Body of pancreas (tissue), 4 donors: ENCODE measurements at regions not wholly inside any gene's neighbourhood (a gene's known extent, or its start where the extent isn't known, plus 50 kb on each side); places are given as distances from the start of the nearest gene placed in this dataset.
A peak's percentile ranks its signal among the peaks of the same experiment; 100 is the strongest.
"Not testable (repeated sequence)": the region's sequence is repeated elsewhere in the genome, so short reads cannot be mapped to it uniquely, and the experiment has no call there.

Source experiments
- ATAC-seq: fragments of 150-250 bp; one replicate; pipeline ENCODE4 v1.9.1; 2016
- DNase-seq, 4 donors: peaks; one replicate each; pipeline ENCODE4 v3.0.0-alpha.2; 2019
- H3K27ac ChIP-seq, 4 donors: fragments of 200-600 bp; sonication (generic); 1 replicate in 3 of 4; 2 replicates in 1 of 4; pipeline versions ENCODE4 v1.5.1 to v1.6.1; 2016 to 2019; ENCODE audit warnings: mild to moderate bottlenecking in 1 of 4, mixed read lengths in 1 of 4, moderate library complexity in 1 of 4
- H3K27me3 ChIP-seq, 2 donors: fragments of 200-600 bp; sonication (generic); one replicate each; pipeline ENCODE4 v1.6.0; 2016; ENCODE audit warnings: mild to moderate bottlenecking in 1 of 2
- H3K36me3 ChIP-seq, 2 donors: fragments of 200-600 bp; sonication (generic); replicated peaks in 1 of 2; 2 replicates each; pipeline ENCODE4 v1.5.1; 2016; ENCODE audit warnings: low read depth in 2 of 2; ENCODE audit not compliant: insufficient read depth in 1 of 2
- H3K4me1 ChIP-seq: fragments of 200-600 bp; sonication (generic); one replicate; pipeline ENCODE4 v1.6.0; 2016
- H3K4me3 ChIP-seq, 2 donors: fragments of 200-600 bp; sonication (generic); 1 replicate in 1 of 2; 2 replicates in 1 of 2; pipeline ENCODE4 v1.5.1; 2016 to 2019
- H3K9me3 ChIP-seq, 3 donors: fragments of 200-600 bp; sonication (generic); 1 replicate in 2 of 3; 2 replicates in 1 of 3; pipeline ENCODE4 v1.5.1; 2016
- POLR2A ChIP-seq, 3 donors: fragments of 450-650 bp; IDR thresholded peaks; one replicate each; pipeline ENCODE4 v1.6.1; 2016; ENCODE audit warnings: antibody characterized with exemption in 3 of 3, mild to moderate bottlenecking in 2 of 3
- WGBS, 2 donors: methylation state at CpG; one replicate each; pipeline ENCODE4 v1.1.5; 2017; 5-methylcytosine and 5-hydroxymethylcytosine counted together
- intact Hi-C: fragments of 100-400 bp; cut with DNase I; formaldehyde crosslinking; loops from one replicate; pipeline ENCODE4 v1.15.1; 2023
- TF ChIP-seq, protein P1 (sequence below), 7 experiments: fragments of 450-650 bp in 4 of 7; fragments of 200-600 bp in 3 of 7; sonication (generic) in 3 of 7; IDR thresholded peaks; one replicate each; pipeline ENCODE4 v1.5.1; 2016 to 2019; ENCODE audit warnings: antibody characterized with exemption in 7 of 7

DNA sequence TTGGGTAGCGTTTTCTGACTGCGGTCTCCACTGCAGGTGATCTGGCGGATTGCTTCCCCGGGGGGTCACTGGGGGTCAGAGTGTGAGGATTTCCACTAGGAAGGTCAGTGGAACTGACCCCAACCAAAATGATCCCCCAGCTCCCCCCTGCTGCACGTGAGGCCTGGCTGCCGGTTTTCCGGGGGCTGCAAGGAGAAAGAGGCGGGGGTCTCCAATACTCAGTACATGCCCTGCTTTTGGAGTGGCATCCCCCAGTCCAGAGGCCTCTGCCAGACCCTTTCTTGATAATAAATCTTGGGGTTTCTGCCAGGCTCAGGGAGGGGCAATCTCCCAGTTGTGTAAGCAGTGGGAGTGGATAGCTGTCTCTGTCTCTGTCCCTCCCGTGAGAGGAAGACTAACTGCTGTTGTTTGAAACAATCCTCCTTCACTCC, 71.5 kb upstream of the RTL6 start:
- Histone ChIP-seq H3K9me3 (no peaks in the 10 kb centered on the region), H3K36me3 (no peaks in the 10 kb centered on the region), H3K4me3 (no peak overlapping the region), H3K27me3 (no peaks in the 10 kb centered on the region), H3K27ac (no peak overlapping the region), H3K4me1 (no peaks in the 10 kb centered on the region)
- intact Hi-C loops: no loop called here
- DNase-seq (no peak), ATAC-seq (no peak)
- whole genome bisulfite sequencing, 2 donors: 74 to 85% methylated on average over 9 of the region's 9 CpGs
- TF ChIP-seq, protein P1, sequence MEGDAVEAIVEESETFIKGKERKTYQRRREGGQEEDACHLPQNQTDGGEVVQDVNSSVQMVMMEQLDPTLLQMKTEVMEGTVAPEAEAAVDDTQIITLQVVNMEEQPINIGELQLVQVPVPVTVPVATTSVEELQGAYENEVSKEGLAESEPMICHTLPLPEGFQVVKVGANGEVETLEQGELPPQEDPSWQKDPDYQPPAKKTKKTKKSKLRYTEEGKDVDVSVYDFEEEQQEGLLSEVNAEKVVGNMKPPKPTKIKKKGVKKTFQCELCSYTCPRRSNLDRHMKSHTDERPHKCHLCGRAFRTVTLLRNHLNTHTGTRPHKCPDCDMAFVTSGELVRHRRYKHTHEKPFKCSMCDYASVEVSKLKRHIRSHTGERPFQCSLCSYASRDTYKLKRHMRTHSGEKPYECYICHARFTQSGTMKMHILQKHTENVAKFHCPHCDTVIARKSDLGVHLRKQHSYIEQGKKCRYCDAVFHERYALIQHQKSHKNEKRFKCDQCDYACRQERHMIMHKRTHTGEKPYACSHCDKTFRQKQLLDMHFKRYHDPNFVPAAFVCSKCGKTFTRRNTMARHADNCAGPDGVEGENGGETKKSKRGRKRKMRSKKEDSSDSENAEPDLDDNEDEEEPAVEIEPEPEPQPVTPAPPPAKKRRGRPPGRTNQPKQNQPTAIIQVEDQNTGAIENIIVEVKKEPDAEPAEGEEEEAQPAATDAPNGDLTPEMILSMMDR (IDR thresholded peaks at IDR 0.05): no peak
- no peak for TF ChIP-seq POLR2A (IDR thresholded peaks at IDR 0.05)

DNA sequence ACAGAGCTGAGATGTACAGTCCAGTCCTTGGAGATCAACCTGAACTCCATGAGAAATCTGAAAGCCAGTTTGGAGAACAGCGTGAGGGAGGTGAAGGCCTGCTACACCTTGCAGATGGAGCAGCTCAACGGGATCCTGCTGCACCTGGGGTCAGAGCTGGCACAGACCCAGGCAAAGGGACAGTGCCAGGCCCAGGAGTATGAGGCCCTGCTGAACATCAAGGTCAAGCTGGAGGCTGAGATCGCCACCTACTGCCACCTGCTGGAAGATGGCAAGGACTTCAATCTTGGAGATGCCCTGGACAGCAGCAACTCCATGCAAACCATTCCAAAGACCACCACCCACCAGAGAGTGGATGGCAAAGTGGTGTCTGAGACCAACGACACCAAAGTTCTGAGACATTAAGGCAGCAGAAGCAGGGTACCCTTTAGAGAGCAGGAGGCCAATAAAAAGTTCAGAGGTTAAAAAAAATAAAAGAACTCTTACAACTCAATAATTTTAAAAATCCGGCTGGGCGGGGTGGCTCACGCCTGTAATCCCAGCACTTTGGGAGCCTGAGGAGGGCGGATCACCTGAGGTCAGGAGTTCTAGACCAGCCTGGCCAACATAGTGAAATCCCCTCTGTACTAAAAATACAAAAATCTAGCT, 69.9 kb upstream of the RTL6 start:
- DNase-seq: peak; percentile 50 to 72 (median 56)
- H3K36me3 ChIP-seq: no peaks in the 10 kb centered on the region
- intact Hi-C loops: no loop called here
- H3K4me1 ChIP-seq: no peaks in the 10 kb centered on the region
- H3K4me3 ChIP-seq: no peak overlapping the region
- WGBS, 2 donors: 39 to 48% methylated on average over 7 to 8 of the region's 8 CpGs
- H3K27ac ChIP-seq: no peak overlapping the region
- no peak for ATAC-seq
- no peaks in the 10 kb centered on the region for H3K9me3 ChIP-seq
- TF ChIP-seq, protein P1 (IDR thresholded peaks at IDR 0.05): peak; percentile 24 to 51 (median 38)
- TF ChIP-seq POLR2A (IDR thresholded peaks at IDR 0.05): no peak
- H3K27me3 ChIP-seq: no peaks in the 10 kb centered on the region

DNA sequence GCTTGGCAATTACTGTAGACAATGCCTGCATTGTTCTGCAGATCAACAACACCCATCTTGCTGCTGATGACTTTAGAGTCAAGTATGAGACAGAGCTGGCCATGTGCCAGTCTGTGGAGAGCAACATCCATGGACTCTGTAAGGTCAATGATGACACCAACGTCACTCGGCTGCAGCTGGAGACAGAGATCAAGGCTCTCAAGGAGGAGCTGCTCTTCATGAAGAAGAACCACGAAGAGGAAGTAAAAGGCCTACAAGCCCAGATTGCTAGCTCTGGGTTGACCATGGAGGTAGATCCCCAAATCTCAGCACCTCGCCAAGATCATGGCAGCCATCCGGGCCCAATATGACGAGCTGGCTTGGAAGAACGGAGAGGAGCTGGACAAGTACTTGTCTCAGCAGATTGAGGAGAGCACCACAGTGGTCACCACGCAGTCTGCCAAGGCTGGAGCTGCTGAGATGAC, 69.4 kb upstream of the RTL6 start:
- H3K36me3 ChIP-seq, DNase-seq, ATAC-seq, H3K4me1 ChIP-seq, H3K4me3 ChIP-seq, intact Hi-C loops, H3K9me3 ChIP-seq, H3K27me3 ChIP-seq, H3K27ac ChIP-seq: not testable (repeated sequence)
- WGBS, 2 donors: 85 to 86% methylated on average over 7 to 8 of the region's 8 CpGs

DNA sequence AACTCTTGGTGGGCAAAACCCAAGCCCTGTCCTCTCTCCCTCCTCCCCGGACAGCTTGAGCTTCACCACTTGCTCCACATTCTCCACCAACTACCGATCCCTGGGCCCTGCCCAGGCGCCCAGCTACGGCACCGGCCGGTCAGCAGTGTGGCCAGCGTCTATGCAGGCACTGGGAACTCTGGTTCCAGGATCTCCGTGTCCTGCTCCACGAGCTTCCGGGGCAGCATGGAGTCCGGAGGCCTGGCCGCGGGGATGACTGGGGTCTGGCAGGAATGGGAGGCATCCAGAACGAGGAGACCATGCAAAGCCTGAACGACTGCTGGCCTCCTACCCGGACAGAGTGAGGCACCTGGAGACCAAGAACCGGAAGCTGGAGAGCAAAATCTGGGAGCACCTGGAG, 68.9 kb upstream of the RTL6 start:
- Histone ChIP-seq H3K36me3 (no peaks in the 10 kb centered on the region), H3K9me3 (no peaks in the 10 kb centered on the region), H3K4me3 (no peak overlapping the region), H3K4me1 (no peaks in the 10 kb centered on the region), H3K27ac (no peak overlapping the region), H3K27me3 (no peaks in the 10 kb centered on the region)
- ATAC-seq (no peak), DNase-seq (no peak)
- 80 to 84% methylated on average over 16 to 17 of the region's 17 CpGs for WGBS, 2 donors
- TF ChIP-seq, protein P1 (IDR thresholded peaks at IDR 0.05): no peak
- no peak for TF ChIP-seq POLR2A (IDR thresholded peaks at IDR 0.05)
- intact Hi-C loops: no loop called here

DNA sequence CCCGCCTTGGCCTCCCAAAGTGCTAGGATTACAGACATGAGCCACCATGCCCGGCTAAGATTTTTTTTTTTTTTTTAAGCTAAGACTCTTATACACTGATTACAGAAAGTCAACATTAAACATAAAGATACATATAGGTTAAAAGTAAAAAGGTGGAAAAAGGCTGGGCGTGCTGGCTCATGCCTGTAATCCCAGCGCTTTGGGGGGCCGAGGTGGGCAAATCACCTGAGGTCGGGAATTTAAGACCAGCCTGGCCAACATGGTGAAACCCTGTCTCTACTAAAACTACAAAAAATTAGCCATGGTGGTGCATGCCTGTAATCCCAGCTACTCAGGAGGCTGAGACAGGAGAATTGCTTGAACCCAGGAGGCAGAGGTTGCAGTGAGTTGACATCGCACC, 64.6 kb upstream of the RTL6 start:
- H3K4me1 ChIP-seq, ATAC-seq, intact Hi-C loops, H3K36me3 ChIP-seq, H3K27me3 ChIP-seq, H3K4me3 ChIP-seq, DNase-seq, H3K9me3 ChIP-seq, H3K27ac ChIP-seq: not testable (repeated sequence)
- 69 to 74% methylated on average over 7 of the region's 7 CpGs for WGBS, 2 donors
